ENCODE measurements at regions not wholly inside any gene's neighbourhood (a gene's known extent, or its start where the extent isn't known, plus 50 kb on each side); places are given as distances from the start of the nearest gene placed in this dataset.

DNA sequence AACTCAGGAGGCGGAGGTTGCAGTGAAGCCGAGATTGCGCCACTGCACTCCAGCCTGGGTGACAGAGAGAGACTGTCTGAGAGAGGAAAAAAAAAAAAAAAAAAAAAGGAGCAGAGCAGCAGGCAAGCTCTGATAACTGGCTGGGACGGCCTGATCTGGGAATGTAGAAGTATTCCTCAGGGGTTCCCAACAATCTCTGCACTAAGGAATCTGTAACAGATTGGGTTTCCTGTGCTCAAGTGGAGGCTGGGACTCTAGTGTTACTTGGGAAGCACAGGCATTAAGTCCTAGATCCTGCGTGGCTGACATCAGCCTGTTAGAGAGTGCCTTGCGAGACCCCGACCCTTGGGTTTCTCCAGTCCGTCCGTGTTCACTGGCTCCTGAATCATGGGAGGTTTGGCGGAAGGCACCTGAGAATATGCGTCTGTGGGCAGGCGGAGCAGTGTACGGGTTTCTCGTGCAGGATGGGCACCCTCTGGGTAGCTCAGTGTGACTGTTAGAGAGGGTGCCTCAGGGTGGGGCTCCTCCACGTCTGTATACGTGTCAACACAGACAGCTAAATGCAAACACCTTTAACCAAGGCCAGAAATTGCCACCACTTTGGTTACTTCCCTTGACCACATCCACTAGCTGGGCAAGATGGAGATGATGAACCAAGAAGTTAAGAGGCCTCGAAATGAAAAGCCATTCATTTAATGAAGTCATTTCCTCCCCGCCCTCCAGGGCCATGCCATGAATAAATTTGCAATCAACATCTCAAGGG, 174.9 kb upstream of the RPL38 start:
- peaks cover 4% of the 10 kb centered on the region for H3K4me1 Mint-ChIP-seq
- ATAC-seq: no peak

DNA sequence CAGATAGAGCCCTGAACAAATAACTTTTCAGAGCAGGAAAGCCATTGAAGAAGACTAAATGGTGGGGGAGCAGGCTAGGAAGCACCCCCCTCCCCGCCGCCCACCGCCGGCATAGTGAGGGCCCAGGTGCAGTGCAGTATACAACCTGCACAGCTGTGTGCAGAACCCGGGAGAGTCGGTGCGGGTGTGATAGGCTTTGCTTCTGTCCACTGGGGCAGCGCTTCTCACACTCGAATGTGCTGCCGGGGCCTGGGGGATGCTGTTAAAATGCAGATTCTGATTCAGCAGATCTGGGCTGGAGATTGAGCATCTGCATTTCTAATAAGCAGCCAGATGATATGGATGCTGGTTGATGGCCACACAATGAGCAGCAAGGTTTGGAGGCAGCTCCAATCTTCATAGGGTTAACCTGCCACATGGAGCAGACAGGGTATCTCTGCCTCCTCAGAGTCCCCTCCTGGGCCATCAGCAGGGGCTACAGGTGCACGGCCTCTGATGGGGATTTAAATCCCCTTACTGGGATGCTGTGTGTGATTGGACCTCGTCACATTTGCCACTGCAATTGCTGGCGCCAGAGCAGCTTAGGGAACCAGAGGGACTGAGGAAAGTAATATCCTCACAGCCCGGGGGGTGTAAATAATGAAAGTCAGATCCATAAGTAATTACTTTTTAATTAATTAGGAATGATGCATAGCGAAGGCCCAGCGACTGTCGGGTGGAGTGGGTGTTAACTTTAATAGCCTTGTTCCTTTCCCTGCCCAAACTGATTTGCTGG, 172.0 kb upstream of the RPL38 start:
- Mint-ChIP-seq H3K4me3 (no peak overlapping the region), H3K4me1 (peaks cover 6% of the 10 kb centered on the region), H3K27ac (peak overlapping the region; percentile 45), H3K36me3 (ENCODE audit: low read depth) (no peaks in the 10 kb centered on the region), H3K27me3 (peaks cover 45% of the 10 kb centered on the region)
- no peaks in the 10 kb centered on the region for H3K9me3 ChIP-seq (ENCODE audit: control insufficient read depth, low read length, poor library complexity, severe bottlenecking)
- DNase-seq (no peak), ATAC-seq (no peak)

More for the DNA sequence above, 174.9 kb upstream of the RPL38 start:
- Mint-ChIP-seq H3K4me3 (no peak overlapping the region), H3K27ac (no peak overlapping the region), H3K36me3 (ENCODE audit: low read depth) (peaks cover 3% of the 10 kb centered on the region), H3K27me3 (peaks cover 51% of the 10 kb centered on the region)
- no peaks in the 10 kb centered on the region for H3K9me3 ChIP-seq (ENCODE audit: control insufficient read depth, low read length, poor library complexity, severe bottlenecking)
- no peak for DNase-seq

DNA sequence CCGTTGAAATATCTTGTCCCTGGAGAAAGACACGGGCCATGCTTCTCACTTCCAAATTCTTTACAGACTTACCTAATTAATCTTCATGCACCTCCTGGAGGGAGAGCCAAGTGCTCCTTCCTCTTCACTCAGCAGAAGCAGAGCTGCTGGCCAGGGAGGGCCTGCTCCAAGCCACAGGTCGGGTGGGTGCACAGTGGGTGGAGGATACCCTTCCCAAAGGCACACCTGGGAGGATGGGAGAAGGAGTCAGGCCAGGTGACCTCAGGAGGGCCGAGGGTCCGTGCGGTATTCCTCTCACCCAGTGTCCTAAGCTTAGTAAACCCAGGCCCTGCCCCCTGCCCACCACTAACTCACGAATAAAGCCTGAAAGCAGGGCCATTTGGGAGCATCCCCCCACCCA, 171.3 kb upstream of the RPL38 start:
- H3K9me3 ChIP-seq (ENCODE audit: control insufficient read depth, low read length, poor library complexity, severe bottlenecking): no peaks in the 10 kb centered on the region
- H3K27ac Mint-ChIP-seq: peak overlapping the region; percentile 45
- peaks cover 45% of the 10 kb centered on the region for H3K27me3 Mint-ChIP-seq
- H3K4me3 Mint-ChIP-seq: no peak overlapping the region
- ATAC-seq: no peak
- DNase-seq: no peak
- no peaks in the 10 kb centered on the region for H3K36me3 Mint-ChIP-seq (ENCODE audit: low read depth)
- peaks cover 6% of the 10 kb centered on the region for H3K4me1 Mint-ChIP-seq

DNA sequence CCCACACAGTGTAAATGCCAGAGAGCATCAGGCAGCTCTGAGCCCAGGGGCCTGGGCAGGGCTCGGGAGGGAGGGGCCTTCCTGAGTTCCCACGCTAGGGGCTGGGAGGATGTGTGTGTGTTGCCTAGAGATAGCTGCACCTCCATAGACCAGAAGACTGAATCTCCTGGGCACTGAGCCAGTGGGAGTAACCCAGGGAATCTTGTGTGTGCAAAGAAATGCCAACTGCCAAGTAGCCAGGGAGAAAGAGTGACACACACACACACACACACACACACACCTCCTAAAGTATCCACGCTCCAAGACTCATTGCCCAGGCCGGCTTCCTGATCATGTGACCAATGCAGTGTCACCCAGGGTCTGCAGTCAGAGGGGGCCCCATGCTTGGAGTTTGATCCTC, 166.2 kb upstream of the RPL38 start:
- no peaks in the 10 kb centered on the region for H3K36me3 Mint-ChIP-seq (ENCODE audit: low read depth)
- no peak overlapping the region for H3K27ac Mint-ChIP-seq
- no peaks in the 10 kb centered on the region for H3K9me3 ChIP-seq (ENCODE audit: control insufficient read depth, low read length, poor library complexity, severe bottlenecking)
- H3K4me1 Mint-ChIP-seq: peaks cover 4% of the 10 kb centered on the region
- peaks cover 10% of the 10 kb centered on the region for H3K27me3 Mint-ChIP-seq
- ATAC-seq (no peak), DNase-seq (no peak)
- H3K4me3 Mint-ChIP-seq: no peak overlapping the region

DNA sequence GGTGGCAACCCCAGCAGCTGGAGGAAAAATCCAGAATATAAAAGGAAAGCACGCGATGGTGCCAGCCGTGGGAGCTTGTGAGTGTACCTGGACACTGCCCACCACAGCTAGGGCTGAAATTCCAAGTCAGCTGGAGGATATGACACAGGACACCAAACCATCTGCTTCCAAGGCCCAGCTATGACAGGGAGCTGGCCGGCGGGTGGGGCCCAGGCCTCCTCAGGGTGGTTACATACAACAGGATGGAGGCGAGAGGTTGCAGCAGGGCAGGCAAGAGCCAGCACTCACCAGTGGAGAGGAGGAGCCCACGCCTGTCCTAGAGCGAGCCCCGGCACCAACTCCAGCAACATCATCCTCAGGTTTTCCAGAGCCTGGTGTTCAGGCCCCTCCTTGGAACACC, 163.2 kb upstream of the RPL38 start:
- Mint-ChIP-seq H3K4me1 (peaks cover 4% of the 10 kb centered on the region), H3K27me3 (peaks cover 11% of the 10 kb centered on the region), H3K36me3 (ENCODE audit: low read depth) (no peaks in the 10 kb centered on the region), H3K27ac (no peak overlapping the region), H3K4me3 (no peak overlapping the region)
- no peaks in the 10 kb centered on the region for H3K9me3 ChIP-seq (ENCODE audit: control insufficient read depth, low read length, poor library complexity, severe bottlenecking)
- DNase-seq (no peak), ATAC-seq (no peak)

DNA sequence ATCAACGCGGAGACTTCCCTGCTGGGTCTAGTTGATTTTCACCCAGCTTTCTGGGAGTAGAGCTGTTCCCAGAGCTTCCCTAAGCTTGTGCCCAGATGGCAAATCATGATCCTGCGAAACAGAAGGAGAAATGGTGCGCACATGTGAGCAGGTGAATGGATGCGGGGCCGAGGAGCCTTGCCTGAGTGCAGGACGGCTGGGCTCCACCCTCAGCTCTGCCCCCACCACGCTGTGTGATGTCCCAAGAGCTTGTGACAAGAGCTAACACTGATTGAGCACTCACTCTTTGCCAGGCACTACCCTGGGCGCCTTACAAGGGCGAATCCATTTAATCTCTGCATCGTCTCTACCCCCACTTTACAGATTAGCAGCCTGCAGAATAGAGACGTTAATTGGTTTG, 162.7 kb upstream of the RPL38 start:
- Mint-ChIP-seq H3K27ac (no peak overlapping the region), H3K36me3 (ENCODE audit: low read depth) (no peaks in the 10 kb centered on the region), H3K4me1 (peaks cover 2% of the 10 kb centered on the region), H3K27me3 (peaks cover 12% of the 10 kb centered on the region), H3K4me3 (no peak overlapping the region)
- H3K9me3 ChIP-seq (ENCODE audit: control insufficient read depth, low read length, poor library complexity, severe bottlenecking): no peaks in the 10 kb centered on the region
- ATAC-seq (no peak), DNase-seq (no peak)

DNA sequence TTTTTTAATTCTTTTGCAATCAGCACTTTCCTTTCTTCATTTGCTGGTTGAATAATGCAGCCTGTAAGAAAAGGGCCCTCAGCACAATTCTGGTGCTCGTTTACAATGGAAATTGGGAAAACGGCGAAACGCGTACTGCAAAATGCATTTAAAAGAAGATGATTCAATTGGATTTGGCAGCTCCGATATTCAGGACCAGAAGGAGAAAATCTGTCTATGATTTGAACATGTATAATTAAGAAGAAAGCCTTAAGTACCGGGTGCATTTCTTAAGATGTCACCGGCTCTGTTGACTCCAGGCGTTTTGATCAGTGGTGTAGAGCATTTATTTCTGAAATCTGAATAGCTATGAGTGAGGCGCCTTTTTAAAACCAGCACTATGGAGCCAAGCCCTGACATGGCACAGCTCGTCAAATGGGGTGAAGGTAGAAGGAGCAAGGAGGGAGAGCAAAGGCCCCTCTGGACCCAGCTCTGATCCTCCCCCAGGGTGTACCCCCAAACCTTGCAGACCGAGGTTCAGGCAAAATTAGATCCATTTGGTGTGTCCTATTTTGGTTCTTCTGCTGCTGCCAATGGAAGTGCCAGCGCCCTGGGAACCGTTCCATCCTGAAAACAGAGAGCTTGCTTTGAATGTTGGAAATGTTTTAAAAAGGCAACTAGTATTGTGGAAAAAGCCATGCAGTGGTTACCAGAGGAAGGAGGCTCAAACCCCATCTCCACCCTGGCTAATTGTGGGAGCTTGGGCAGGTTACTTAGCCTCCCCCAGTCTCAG, 161.4 kb upstream of the RPL38 start:
- Mint-ChIP-seq H3K4me1 (peaks cover 2% of the 10 kb centered on the region), H3K27me3 (peaks cover 13% of the 10 kb centered on the region), H3K4me3 (no peak overlapping the region), H3K36me3 (ENCODE audit: low read depth) (no peaks in the 10 kb centered on the region), H3K27ac (no peak overlapping the region)
- no peak for DNase-seq
- no peaks in the 10 kb centered on the region for H3K9me3 ChIP-seq (ENCODE audit: control insufficient read depth, low read length, poor library complexity, severe bottlenecking)
- no peak for ATAC-seq

DNA sequence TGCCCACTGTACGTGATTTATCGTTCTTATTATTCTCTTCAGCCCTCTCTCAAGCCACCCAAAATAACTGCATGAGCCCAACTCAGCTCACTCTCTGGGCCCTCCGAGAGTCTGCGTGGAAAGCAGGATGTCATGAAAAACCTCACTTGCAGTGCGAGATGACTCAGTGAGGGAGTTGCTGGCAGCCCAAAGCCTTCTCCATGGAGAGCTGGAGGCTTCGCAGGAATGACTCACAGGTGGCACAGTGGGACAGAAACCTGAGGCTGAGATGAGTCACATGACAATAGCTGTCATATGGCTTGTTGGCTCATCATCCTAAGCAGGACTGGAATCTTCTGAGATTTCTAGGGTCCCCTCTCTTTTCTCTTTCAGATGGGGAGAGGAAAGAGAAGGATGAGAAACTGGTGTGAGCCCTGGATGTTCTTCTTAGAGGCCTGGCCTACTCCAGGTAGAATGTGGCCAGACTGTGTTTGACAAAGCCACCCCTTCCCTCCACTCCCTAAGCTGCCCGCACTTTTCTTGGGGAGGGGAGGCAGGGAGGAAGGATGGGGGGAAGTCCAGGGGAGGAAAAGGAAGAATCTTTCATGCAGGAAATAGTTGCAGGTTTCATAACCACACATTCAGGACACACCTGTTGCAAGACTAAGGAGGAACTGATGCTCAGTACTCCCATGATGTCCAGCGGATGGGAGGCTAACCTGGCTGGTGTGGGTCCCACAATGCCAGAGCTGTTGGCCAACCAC, 160.6 kb upstream of the RPL38 start:
- ATAC-seq (no peak), DNase-seq (no peak)
- Mint-ChIP-seq H3K36me3 (ENCODE audit: low read depth) (no peaks in the 10 kb centered on the region), H3K27me3 (peaks cover 17% of the 10 kb centered on the region), H3K27ac (no peak overlapping the region), H3K4me1 (peaks cover 4% of the 10 kb centered on the region), H3K4me3 (no peak overlapping the region)
- H3K9me3 ChIP-seq (ENCODE audit: control insufficient read depth, low read length, poor library complexity, severe bottlenecking): no peaks in the 10 kb centered on the region

DNA sequence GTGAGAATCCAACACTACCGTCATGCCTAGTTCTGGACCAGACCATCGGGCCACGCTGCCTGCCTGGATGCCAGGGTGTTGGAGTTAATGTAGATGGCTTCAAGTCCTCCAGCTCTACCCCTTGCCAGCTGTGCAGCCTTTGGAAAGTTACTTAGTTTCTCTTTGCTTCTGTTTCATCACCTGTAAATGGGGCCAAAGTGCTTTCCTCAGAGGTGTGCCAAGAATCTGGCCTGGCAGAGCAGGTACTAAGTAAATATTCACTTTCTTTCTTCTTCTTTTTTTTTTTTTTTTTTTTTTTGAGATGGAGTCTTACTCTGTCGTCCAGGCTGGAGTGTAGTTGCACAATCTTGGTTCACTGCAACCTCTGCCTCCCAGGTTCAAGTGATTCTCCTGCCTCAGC, 159.5 kb upstream of the RPL38 start:
- no peak overlapping the region for H3K27ac Mint-ChIP-seq
- H3K36me3 Mint-ChIP-seq (ENCODE audit: low read depth): no peaks in the 10 kb centered on the region
- H3K4me3 Mint-ChIP-seq: no peak overlapping the region
- no peak for ATAC-seq
- H3K27me3 Mint-ChIP-seq: peaks cover 28% of the 10 kb centered on the region
- DNase-seq: no peak
- H3K4me1 Mint-ChIP-seq: peaks cover 7% of the 10 kb centered on the region
- no peaks in the 10 kb centered on the region for H3K9me3 ChIP-seq (ENCODE audit: control insufficient read depth, low read length, poor library complexity, severe bottlenecking)

DNA sequence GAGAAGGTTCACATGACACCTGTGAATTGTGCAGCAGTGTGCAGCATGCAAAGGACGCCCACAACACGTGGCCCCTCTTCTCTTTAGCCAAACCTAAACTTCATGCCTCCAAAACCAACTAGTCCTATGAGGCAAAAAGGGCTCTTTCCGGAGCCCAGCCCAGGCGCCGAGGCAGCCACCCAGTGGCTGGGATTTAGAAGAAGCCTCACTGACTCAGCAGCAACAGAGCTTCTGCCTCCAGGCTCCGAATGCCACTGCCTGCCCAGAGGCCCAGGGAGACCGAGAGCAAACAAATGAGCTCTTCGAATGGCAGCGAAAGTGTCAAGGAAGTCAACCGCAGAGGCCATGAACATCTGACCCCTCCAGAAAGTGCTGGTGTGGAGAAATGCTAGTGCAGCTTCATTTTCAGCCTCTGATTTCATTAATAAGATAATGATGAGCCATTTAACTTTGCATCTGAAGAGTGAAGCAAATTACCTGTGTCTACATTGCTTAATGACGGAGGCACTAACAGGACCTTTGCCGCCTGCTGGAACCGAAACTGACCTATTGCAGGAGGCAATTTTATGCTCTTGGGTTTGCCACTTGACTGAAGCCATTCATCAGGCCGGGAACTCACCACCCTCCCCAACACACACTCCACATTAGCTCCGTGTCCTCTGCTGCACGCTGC, 157.7 kb upstream of the RPL38 start:
- H3K36me3 Mint-ChIP-seq (ENCODE audit: low read depth): no peaks in the 10 kb centered on the region
- no peaks in the 10 kb centered on the region for H3K9me3 ChIP-seq (ENCODE audit: control insufficient read depth, low read length, poor library complexity, severe bottlenecking)
- ATAC-seq (no peak), DNase-seq (no peak)
- H3K4me1 Mint-ChIP-seq: peaks cover 7% of the 10 kb centered on the region
- H3K4me3 Mint-ChIP-seq: no peak overlapping the region
- no peak overlapping the region for H3K27ac Mint-ChIP-seq
- peaks cover 41% of the 10 kb centered on the region for H3K27me3 Mint-ChIP-seq

DNA sequence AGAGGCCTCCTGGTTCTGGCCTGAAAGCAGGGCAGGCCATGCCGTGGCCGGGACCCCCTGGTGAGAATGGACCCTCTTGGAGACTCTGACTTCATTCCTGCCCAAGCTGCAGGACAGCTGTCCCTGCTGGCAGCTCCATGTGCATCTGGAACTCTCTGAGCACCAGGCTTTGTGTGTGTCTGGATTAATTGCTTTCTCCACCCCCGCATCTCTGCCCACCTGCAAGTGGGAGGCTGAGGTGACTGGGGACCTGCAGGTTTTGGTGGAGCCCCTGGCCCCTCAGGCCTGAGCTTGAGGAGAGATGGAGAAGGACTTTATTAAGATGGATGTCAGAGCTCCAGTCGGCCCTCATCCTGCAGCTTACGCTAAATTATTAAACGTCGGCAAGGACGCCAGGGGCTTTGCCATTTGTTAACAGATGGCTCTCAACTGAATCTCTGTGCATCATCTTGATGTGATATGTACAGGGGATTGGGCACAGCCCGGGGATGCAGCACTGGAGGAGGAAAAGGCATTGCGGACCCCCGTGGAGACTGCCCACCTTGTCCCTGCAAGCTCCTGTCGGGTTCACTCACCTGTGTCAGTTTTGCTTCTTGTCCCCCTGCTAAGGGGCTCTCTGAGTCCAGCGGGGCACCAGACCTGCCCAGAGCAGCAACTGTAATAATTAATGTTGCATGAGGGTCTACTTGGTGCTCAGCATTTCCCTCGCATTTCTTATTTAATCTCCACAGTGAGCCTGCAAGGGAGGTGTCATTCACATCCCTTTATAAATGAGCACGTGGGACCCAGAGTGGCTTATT, 154.1 kb upstream of the RPL38 start:
- no peak overlapping the region for H3K4me3 Mint-ChIP-seq
- H3K27me3 Mint-ChIP-seq: peaks cover 71% of the 10 kb centered on the region
- ATAC-seq (no peak), DNase-seq (no peak)
- H3K4me1 Mint-ChIP-seq: peaks cover 6% of the 10 kb centered on the region
- H3K9me3 ChIP-seq (ENCODE audit: control insufficient read depth, low read length, poor library complexity, severe bottlenecking): no peaks in the 10 kb centered on the region
- H3K27ac Mint-ChIP-seq: no peak overlapping the region
- H3K36me3 Mint-ChIP-seq (ENCODE audit: low read depth): peaks cover 2% of the 10 kb centered on the region

DNA sequence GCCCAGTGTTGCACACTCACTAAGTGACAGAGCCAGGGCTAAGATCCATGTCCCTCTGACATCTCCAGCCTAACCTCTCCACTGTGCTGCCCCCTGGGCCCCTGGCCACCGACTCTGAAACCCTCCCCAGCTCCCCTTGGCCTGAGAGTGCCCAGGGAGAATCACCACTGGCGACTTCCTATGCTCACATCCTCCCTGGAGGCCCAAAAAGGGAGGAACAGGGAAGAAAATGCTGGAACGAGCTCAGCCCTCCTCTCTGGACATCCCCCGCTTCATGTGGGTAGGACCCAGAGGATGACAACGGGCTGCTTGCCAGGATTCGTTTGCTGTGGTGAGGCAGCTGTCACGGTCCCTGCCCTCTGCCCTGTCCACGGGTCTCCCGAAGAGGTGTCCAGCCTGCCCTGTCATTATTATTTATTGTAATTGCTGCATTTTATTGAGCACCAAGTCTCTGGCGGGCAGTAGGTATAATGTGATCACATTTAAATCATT, 153.5 kb upstream of the RPL38 start:
- peaks cover 2% of the 10 kb centered on the region for H3K36me3 Mint-ChIP-seq (ENCODE audit: low read depth)
- no peaks in the 10 kb centered on the region for H3K9me3 ChIP-seq (ENCODE audit: control insufficient read depth, low read length, poor library complexity, severe bottlenecking)
- no peak for ATAC-seq
- peaks cover 10% of the 10 kb centered on the region for H3K4me1 Mint-ChIP-seq
- H3K27me3 Mint-ChIP-seq: peaks cover 73% of the 10 kb centered on the region
- DNase-seq: no peak
- H3K4me3 Mint-ChIP-seq: no peak overlapping the region
- H3K27ac Mint-ChIP-seq: no peak overlapping the region
